Hematopoietic multipotent progenitor cell treated with erythropoietin and hydrocortisone succinate and interleukin-3 and kit ligand, for 8 days (in vitro differentiated cells): ENCODE measurements at regions not wholly inside any gene's neighbourhood (a gene's known extent, or its start where the extent isn't known, plus 50 kb on each side); places are given as distances from the start of the nearest gene placed in this dataset.
A peak's percentile ranks its signal among the peaks of the same experiment; 100 is the strongest.
"Not testable (repeated sequence)": the region's sequence is repeated elsewhere in the genome, so short reads cannot be mapped to it uniquely, and the experiment has no call there.

Experiments used
- DNase-seq: peaks from one replicate; pipeline ENCODE4 v3.0.0-alpha.2; 2015

DNA sequence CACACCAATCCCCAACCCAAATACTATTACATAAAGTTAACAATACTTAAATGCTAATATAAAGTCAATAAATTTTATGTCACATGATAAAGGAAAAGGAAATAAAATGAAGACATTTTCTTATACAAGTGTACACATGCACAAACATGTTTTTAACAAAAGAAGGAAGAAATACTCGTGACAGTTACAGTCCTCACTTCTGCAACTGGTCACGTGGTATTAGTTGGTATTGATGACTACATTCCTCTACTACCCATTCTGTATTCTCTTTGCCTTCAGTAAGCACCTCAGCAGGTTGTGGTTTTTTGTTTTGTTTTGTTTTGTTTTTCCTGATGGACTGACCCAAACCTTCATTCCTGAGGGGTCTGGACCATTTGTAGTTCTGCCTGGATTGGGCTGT lies 176.9 kb upstream of the CCNH start:
- no peak for DNase-seq

DNA sequence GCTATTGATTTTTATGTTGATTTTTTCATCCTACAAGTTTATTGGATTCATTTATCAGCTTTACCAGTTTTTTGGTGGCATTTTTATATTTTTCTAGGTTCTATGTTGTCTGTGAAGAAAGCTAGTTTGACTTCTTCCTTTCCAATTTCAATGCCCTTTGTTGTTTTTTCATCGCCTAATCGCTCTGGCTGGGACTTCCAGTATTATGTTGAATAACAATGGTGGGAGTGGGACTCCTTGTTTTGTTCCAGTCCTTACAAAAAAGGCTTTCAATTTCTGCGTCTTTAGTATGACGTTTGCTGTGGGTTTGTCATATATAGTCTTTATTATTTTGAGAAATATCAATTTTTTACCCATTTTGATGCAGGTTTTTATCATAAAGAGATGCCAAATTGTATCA lies 175.6 kb upstream of the CCNH start:
- DNase-seq: no peak

DNA sequence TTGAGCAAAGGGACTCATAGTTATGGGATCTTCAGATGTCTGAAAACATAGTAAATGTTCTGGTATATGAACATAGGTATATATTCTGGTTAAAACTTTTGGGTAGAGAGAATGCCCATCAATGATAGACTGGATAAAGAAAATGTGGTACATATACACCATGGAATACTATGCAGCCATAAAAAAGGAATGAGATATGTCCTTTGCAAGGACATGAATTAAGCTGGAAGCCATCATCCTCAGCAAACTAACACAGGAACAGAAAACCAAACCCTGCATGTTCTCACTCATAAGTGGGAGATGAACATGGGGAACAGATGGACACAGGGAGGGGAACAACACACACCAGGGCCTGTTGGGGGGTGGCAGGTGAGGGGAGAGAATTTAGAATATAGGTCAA lies 171.0 kb upstream of the CCNH start:
- not testable (repeated sequence) for DNase-seq

DNA sequence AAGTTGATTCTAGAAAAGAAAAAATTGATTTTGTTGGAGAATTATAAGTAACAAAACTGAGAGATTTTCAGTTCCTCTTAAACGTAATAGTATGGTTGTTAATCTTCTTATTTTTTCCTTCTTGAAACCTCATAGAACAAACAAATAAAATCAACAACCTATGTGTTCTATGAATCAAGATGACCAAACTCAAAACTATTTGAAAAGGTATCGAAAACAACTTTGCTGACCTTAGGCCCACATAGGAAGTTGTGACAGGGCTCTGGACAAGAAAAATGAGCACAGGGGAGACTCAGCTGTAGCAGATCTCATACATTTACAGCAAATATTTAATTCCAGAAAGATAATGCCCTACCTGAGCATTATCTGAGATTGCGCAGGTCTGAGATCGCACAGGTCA lies 169.4 kb upstream of the CCNH start:
- no peak for DNase-seq

DNA sequence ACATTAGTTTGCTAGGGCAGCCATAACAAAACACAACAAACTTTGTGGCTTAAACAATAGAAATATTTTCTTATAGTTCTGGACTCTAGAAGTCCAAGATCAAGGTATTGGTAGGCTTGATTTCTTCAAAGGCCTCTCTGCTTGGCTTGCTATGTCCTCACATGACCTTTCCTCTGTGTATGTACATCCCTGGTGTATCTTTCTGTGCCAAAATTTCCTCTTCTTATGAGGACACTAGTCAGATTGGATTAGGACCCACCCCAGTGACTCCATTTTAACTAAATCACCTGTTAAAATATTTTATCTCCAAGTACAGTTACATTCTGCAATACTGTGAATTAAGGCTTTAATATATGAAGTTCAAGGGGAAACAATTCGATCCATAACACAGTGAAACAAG lies 168.9 kb upstream of the CCNH start:
- DNase-seq: no peak

DNA sequence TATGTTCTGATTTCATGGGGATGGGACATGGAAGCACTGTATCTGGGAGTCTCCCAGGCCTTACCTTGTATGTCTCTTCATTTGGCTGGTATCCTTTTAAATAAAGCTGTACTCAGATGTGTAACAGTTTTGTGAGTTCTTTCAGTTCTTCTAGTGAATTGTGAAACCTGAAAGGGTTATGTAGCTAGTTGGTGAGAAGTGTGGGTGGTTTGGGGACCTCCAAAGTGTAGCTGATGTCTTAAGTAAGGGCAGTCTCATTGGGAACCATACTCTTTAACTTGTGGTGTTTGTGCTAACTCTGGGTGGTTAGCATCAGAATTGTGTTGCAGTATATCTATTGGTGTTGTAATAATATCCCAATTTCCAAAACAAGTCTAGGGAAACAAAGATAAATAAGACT lies 166.9 kb upstream of the CCNH start:
- DNase-seq: no peak

DNA sequence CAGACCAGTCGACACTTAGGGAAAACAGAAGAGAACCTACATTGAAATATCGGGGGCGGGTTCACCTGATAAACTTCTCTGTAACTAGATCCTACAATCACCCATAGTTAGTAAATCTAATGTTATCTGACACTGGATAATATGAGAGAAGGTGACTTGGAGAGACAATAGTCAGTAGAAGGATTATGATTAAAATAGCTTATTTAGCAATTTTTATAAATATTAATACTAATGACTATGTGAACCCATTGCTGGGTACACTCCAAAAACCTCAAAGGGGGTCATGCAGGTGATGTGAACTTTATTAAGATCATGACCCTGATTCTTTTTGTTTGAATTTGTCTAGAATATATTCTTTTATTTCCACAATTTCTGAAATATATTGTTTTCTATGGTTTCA lies 164.1 kb upstream of the CCNH start:
- DNase-seq: no peak

DNA sequence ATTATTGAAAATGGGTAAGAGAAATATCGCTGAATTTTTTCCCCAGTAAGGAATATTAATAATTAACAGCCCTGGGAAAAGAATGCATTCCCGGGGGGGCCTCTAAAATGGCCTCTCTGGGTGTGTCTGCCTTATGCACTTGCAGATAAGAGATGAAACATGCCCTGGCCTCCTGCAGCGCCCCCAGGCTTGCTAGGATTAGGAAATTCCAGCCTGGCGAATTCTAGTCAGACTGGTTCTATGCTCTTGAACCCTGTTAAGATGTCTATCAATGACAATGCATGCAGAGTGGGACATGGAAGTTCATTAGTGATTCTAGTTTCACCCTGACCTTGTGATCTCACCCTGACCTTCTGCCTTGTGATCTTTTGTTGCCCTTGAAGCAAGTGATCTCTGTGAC lies 163.6 kb upstream of the CCNH start:
- DNase-seq: not testable (repeated sequence)

DNA sequence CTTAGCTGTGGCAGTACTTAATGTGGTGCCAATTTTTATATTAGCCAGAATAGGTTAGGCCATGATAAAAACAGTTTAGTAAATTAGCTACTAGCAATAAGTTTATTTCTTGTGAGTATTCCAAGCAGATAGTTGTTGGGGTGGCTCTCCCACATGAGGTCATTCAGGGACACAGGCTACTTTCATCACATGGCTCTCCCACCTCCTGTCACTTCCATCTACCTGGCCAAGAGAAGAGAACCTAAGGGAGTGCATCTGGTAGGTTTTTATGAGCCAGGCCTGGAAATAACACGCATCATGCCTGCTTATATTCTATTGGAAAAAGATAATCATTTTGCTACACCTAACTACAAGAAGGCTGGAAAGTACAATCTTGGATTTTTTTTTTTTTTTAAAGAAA lies 161.4 kb upstream of the CCNH start:
- no peak for DNase-seq

DNA sequence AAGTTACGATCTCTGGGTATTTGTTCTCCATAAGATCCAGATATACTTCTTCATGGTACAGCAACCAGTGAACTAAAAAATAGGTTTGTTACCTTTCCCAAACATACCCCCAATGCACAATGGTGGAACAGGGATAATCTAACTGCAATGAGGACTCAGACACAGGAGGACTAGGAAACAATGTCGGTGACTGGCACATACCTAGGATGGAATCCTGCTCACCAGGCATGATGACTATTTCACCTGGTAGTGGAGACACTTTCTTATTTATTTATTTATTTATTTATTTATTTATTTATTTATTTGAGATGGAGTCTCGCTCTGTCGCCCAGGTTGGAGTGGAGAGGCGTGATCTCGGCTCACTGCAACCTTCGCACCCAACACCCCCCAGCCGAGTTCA lies 159.9 kb upstream of the CCNH start:
- DNase-seq: no peak

DNA sequence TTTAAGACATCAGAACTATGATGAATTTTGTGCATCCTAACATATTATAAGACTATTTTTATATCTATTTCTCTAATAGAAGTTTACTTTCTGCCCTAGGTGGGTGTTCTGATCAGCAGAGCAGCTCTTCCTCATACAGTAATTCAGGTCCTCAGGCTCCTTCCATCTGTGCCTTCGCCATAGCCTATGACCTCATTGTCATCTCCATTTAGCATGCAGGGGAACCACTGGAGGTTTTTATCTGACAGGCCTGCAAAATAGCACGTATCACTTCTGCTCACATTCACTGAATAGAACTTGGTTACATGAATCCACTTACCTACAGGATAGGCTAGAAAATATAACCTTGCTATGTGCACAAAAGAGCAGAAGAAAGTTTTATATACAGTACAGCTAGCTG lies 159.4 kb upstream of the CCNH start:
- DNase-seq: no peak

DNA sequence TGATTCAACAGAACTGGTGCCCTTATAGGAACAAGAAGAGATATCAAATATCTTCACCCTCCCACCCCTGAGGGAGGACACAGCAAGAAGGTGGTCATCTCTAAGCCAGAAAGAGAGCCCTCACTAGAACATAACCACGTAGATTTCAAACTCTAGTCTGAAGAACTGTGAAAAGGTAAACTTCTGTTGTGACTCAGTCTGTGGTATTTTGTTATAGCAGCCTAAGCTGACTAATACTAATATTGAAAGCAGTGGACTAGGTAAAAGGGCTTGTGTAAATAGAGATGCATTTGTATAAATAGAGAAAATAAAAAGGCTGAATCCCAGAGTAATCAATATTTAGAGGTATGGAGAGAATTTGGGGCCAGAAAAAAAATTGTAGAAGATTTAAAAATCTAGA lies 157.6 kb upstream of the CCNH start:
- no peak for DNase-seq

DNA sequence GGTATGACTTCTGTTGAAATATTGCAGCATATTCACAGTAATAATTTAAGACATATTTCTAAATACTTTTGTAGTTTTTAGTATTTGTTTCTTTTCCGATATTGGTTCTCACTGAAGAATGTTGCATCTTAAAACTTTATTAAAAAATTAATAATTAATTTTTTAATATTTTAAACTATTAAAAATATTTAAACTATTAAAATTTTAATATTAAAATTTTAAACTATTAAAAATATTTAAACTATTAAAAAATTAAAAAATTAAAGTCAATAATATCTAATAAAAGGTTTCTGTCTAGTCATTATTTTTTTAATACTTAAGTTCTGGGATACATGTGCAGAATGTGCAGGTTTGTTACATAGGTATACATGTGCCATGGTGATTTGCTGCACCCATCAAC lies 149.3 kb upstream of the CCNH start:
- no peak for DNase-seq

DNA sequence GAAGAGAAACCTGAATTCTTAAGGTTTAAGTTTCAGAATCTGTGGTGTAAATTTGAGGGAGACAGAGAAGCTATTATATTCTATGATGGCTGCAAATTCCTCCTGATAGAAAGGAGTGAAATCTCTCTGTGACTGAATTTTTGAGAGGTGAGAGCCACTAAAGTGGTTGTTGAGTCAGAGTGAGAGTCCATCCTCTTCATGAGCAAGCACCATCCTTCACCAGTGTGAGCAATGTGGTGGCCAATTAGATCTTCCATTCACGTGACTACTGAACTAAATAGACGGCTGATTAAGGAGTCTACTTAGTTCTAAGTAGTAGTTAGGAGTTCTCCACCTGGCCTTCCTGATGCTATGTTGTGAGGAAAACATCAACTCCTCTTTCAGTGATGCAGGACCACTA lies 147.8 kb upstream of the CCNH start:
- DNase-seq: no peak

DNA sequence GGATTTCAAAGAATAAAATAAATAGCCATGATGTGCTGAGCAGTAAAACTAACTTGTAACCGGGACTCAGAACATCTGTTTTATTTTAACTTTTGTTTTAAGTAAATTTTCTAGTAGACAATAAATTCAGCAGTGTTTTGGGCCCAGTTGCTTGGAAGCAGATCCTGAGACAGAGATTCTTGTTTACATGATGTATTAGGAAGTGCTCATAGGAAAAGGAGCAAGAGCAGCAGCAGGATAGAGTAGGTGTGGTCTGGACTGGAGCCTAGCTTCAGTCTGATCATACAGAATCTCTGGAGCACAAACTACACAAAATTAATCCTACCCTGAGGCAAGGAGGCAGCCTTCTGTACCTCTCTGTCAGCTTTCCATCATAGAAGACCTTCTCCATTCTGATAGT lies 139.2 kb upstream of the CCNH start:
- no peak for DNase-seq

DNA sequence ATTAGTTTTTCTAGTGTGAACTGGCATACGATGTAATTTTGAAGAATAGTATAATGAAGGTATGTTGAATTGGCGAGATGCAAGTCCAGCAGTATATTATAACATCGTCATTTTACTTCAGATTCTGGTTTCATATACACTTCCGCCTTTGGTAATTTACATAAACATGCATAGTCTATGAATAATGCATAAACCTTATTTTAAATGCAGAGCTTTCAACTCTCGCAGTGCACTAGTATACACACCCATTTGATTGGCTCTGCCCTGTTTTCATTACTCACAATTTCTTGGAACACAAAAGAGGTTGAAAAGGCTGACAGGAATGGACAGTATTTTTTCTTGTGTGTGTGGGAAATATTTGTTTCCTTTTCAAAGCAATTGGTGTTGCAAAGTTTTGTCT lies 128.9 kb upstream of the CCNH start:
- DNase-seq: no peak

DNA sequence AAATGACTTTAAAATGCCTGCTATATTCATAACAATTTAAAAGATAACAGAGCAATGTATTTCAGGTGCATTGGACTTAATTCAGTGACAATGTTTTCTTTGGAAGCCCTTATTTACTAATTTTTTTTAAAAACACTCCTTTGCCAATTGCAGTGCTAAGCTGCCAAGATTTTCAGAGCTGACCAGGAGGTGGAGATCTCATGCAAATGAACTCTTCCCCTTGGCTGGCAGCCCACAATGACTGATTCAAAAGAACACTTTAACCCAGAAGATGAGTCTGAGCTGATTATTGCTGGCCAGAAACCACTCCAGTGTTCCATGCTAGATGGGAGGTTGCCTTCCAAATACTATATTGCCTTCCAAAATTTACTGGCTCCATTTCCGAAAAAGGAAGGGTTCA lies 128.3 kb upstream of the CCNH start:
- peak; percentile 28 for DNase-seq

DNA sequence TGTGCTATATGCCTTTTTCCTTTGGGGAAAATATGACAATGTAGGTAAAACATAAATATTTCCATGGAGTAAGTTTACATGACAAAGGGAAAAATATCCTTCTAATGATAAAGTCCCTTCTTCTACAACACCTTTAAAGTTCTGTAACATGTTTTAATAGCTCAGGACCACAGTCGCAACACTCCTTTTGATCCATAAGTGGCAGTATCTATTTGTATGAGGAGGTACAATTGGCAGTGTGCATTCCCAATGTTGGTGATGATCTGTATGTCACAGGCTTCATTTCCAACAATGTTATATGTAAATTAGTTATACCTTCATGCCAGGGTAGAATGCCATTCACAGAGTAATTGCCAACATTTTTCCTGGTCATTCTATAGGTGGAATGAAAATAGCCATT lies 127.1 kb upstream of the CCNH start:
- DNase-seq: no peak

DNA sequence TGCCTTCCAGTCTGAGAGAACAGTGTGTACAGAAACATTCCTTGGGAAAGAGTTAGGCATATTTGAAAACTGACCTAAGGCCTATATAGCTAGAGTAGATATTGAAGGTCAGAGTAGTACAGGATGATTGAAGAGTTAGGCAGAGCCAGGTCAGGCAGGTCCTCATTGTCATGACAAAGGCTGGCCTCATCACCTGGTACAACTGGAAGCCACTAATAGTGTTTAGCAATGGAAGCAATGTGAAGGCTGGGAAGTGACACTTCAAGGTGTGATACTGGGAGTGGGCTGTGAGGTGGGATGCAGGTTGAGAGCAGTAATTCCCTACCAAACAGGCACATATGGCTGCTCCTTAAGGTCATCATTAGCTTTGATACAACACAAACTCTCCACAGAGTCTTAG lies 123.6 kb upstream of the CCNH start:
- no peak for DNase-seq

DNA sequence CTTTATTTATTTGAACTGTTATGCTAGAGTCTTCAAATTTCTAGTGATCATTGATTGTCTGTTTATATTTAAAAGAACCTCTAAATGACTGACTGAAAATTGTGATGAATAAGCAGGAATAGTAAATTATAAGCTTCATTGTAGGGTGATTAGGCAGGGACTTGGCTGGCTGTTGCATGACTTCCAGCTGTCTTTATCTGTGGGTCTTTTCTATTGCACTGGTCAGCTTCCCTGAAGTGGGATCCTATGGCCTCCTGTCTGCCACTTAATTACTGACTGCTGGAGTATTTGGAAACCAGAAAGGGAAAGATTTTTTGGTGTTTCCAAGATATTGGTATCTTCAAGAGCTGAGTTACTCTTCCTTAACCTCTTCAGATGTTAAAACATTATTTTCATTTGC lies 123.0 kb upstream of the CCNH start:
- no peak for DNase-seq

DNA sequence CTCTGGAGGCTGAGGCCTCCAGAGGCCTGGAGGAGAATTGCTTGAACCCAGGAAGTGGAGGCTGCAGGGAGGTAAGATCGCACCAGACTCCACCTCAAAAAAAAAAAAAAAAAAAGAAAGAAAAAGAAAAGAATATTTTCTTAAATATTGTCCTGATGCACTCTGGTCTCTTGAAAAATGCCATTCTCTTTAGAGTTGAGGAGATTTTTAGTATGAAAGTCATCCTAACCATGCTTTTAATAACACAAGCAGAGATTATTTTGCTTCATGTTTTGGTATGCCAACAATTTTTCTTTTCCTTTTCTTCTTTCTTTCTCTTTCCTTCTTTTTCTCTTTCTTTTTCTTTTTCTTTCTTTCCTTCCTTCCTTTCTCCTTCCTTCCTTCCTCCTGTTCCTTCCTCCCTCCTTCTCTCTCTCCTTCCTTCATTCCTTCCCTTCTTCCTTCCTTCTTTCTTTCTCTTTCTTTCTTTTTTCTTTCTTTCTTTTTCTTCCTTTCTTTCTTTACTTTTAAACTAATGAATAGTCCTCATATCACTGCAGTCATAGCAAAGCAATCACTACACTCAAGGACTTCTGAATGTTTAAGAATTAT lies 116.9 kb upstream of the CCNH start:
- no peak for DNase-seq

DNA sequence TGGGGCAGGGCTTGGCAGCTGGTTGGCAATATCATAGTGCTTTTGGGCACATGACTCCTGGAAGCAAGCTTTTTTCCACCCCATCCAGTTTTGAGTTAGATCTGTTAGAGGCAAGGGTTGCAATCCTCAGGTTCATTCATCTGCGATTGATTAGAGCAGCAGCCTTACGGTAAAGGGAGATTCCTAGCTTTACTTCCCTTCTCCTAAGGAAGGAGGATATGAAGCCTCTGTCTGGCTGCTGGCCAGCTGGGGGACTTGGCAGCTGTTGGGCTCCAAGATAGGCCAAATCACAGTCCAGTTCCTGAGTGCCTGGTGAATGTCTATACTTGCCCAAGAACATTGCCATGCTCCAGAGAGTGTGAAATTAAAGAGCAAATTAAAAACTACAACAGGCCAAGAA lies 113.4 kb upstream of the CCNH start:
- no peak for DNase-seq

DNA sequence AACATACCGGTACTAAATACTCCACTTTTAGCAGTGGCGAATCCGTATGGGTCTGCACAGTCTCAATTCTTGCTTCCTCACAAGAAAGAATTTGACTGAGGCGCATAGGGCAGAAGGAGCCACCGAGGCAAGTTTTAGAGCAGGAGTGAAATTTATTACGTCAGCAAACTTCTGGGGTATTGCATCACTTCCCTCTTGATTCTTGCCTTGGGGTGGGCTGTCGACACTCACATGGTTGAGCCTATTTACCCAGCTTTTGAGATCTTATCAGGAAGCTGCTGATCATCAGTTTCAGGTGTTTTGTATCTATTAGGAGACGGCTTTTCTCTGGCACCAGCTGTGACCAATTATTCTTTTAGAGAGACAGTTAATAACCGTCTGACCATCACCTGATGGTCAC lies 111.5 kb upstream of the CCNH start:
- DNase-seq: no peak

DNA sequence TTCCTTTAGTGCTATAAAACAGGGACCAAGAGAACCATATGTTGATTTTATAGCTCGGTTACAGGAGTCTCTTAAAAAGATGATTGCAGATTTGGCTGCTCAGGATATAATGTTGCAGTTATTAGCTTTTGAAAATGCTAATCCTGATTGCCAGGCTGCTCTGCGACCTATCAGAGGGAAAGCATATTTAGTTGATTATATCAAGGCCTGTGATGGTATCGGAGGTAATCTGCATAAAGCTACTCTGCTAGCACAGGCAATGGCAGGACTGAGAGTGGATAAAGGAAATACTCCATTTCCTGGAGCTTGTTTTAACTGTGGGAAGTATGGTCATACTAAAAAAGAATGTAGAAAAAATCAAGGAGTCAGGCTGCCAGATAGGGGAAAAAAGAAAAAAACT lies 99.0 kb upstream of the CCNH start:
- not testable (repeated sequence) for DNase-seq

DNA sequence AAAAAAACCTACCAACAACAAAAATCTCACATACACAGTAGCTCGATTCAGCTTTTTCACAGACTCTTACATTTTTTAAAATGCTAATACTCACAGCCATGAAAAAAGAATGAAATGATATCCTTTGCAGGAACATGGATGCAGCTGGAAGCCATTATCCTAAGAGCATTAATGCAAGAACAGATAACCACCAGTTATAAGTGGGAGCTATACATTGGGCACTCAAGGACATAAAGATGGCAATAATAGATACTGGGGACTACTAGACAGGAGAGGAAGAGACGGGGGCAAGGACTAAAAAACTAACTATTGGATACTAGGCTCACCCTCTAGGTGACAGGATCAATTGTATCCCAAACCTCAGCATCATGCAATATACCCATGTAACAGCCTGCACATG lies 90.3 kb upstream of the CCNH start:
- DNase-seq: no peak
